GM19238 (cell line): ENCODE measurements at regions not wholly inside any gene's neighbourhood (a gene's known extent, or its start where the extent isn't known, plus 50 kb on each side); places are given as distances from the start of the nearest gene placed in this dataset.

Experiments
- DNase-seq: peaks from one replicate; pipeline ENCODE4 v3.0.0; 2011; ENCODE audit warnings: low spot score; ENCODE audit not compliant: insufficient read length

- DNase-seq: no peak
Measured at GRCh38 chr1:222243902-222244301, 304.0 kb downstream of the HHIPL2 start.

DNA sequence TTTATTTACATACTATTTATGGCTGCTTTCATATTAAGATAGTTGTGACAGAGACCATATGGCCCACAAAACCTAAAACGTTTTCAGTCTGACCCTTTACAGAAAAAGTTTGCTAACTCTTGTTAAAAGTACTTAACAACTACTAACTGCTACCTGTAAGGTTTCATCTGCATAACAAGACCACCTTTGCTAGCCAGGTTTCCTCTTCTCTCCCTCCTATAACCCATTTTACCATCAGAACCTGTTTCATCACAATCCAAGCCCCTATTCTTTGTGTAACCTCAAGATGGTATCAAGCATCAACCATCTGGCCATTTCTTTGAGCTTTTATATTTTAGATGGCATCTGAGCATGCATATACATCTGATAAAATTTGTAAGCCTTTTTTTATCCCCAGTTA, 305.4 kb downstream of the HHIPL2 start:
- DNase-seq: no peak

DNA sequence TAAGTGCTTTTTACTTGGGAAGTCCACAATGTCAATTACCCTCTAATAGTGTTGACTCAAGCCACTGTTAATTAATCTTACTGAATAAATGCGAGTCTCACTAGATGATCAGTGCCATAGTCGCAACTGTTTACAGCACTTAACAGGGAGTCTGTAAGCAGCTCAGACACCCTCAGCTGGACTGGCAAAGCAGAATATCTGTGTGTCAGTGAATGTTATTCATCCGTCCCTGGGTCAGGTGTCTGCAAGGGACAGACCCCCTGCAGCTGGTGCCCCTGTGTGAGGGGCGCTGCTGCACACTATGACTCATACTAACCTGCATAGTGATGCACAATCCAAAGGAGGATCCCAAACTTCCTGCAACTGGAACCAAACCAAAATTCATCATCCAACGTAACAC, 306.5 kb downstream of the HHIPL2 start:
- DNase-seq: no peak

GRCh38 chr1:222240536-222241181, 307.2 kb downstream of the HHIPL2 start:
- DNase-seq: no peak

GRCh38 chr1:222239130-222239529, 308.8 kb downstream of the HHIPL2 start:
- no peak for DNase-seq

GRCh38 chr1:222234351-222234750, 313.6 kb downstream of the HHIPL2 start:
- no peak for DNase-seq

DNA sequence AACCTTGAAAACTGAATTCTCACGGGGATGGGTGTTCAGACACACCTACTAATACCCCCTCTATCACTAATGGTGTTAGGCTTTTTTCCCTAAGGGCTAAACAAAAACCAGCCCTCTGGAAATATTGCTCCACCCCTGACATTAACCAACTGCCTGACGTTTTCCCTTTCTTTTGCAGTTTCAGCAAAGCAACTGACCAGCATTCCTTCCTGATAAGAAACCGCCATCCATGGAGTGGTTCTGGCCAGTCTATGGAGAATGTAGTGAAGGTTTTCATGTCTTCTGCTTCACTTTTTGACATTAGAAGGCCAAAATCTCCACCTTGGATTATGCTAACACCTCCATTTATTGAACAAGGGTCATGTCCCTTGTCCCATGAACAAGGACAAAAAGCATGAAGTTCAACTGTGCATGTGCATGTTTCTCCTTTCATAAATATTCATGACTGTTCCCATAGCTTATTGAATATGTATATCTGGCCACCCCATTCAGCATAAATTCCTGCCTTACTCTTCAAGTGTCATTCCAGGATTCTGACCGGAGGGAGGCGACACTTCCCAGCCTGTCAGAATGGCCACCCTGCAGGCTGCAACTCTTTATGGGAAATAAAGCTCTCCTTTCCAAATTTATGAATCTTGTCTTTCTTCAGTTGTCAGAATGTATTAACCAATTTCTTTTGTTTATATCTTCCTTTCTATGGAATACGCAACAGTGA, 314.3 kb downstream of the HHIPL2 start:
- DNase-seq: no peak

GRCh38 chr1:222232842-222233241, 315.1 kb downstream of the HHIPL2 start:
- DNase-seq: no peak

DNA sequence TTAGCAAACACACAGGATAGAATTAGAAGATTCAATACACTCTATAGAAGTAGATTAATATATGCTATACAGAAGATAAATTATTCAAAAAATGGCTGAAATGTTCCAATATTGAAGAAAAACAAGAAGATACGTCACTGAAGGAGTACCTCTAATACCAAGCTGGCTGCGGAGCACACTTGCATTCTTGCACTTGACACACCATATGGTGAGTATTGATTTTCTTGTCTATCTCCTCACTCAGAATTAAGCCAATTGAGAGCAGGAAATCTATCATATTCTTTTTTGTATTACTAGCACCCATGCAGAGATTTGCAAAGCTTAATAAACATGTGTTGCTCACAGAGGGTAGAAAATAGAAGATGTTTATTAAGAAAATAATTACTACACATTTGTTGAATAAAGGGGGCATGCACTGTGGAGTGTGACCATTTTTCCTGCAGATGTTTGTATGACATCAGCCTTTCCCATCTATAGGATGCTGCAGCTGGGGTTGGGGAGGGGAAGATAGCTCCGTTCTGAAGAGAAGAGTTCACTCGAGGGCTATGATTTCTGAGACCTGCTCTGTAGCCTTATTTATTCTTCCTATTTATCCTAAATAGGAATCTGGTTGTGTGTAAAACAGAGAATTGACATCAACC, 318.1 kb downstream of the HHIPL2 start:
- DNase-seq: no peak

- DNase-seq: no peak
Measured at GRCh38 chr1:222225316-222225691, 322.6 kb downstream of the HHIPL2 start.

DNA sequence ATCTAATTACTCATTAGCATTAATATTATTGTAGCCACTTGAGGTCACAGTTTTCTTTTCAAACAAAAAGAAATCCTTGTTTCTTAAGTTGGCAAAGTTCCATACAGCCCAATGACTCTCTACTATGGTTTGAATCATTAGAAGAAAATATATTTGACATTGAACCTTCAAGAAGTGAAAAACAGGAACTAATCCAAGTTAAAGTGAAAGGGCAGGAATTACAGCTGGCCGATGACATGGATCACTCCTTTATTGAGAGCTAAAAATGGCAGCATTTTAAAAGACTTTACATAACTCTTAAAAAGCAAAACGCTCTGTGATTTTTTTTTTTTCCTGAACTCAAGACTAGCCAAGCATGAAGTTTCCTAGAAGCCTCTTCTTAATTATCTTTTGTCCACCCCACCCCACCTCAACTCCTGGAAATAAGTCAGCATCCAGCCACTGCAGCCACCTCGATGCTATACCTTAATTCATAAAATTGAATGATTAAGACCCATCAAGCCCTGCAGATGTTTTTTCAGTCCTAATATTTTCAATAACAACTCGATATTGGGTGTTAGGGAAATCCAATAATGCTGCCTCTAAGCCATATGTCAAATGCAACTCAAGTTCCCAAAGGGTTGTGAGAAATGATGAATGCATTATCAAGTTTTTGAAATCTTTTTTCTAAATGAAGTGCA, 323.1 kb downstream of the HHIPL2 start:
- DNase-seq: no peak

GRCh38 chr1:222224156-222224555, 323.7 kb downstream of the HHIPL2 start:
- DNase-seq: no peak

DNA sequence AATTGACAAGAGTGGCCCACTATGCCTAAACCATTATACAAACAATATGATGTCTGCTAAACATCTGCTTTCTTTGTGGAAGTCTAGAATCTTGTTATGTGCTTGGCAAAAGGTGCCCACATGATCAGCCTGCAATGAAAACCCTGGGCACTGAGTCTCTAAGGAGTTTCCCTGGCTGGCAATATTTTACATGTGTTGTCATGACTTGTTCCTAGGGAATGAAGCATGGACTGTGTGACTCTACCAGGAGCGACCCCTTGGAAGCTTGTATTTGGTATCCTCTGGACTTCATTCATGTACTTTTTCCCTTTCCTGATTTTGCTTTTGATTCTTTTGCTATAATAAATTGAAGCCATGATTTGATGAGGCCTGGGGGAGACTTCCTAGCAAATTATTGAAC, 324.9 kb downstream of the HHIPL2 start:
- no peak for DNase-seq

DNA sequence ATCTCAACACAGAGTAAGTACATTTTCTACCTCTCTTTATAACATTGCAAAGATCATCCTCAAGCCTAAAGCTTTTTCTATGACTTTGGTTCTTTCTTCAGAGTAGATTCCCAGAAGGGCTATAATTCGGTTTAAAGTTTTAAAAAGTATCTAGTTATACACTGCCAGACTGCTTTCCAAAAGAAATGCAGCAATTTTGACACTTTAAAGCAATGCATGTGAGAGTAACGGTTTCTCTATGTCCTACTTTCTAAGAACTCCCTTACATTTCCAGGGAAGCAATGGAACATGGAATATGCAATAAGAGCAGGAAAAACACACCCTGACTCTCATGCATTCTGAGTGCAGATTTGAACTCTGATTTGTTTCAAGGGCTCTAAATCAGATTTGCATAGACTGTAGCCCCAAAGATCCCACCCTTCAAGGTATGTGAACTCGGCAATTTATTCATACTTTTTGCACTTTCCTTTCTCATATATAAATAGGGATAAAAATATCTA, 331.6 kb downstream of the HHIPL2 start:
- DNase-seq: no peak

DNA sequence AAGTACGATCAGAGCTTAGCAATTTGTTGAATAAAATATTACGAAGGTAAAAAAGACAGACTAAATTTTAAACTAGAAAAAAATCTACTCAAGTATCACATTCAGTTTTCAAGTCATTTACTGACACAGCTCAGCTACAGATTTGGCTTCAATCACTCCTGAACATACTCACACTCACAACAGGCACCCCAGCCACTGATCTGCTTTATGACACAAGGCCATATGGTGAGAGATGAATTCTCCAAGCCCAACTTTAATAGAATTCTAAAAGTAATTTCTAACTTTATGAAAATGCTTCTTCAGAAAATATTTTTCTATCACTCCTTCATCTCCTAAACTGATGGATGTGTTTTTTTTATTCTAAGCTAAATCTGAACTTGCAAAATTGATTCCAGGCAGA, 337.1 kb downstream of the HHIPL2 start:
- DNase-seq: no peak

- no peak for DNase-seq
Measured at GRCh38 chr1:222204475-222204874, 343.4 kb downstream of the HHIPL2 start.

- no peak for DNase-seq
Measured at GRCh38 chr1:222202831-222203230, 345.1 kb downstream of the HHIPL2 start.

- no peak for DNase-seq
Measured at GRCh38 chr1:222196736-222197135, 351.2 kb downstream of the HHIPL2 start.

GRCh38 chr1:222196288-222196687, 351.6 kb downstream of the HHIPL2 start:
- no peak for DNase-seq

DNA sequence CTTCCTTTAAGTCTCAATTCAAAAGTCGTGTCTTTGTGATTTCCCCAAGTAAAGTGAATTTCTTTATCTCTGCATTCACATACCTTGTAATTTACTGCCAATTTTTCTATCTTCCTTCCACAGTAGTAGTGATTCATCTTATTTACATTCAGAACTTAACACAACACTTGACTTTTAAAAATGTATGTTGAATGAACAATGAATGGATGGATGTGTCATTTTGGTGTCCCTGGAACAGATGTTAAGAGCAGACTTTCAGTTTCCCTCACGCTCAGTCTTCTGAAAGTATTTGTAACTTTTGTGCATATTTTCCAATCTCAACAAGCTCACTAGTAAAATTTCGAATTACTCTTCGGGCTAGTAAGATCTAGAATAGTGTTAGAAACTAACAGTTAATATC, 352.0 kb downstream of the HHIPL2 start:
- DNase-seq: no peak

GRCh38 chr1:222189218-222189617, 358.7 kb downstream of the HHIPL2 start:
- DNase-seq: no peak
